GM18498 (cell line): ENCODE measurements at regions not wholly inside any gene's neighbourhood (a gene's known extent, or its start where the extent isn't known, plus 50 kb on each side); places are given as distances from the start of the nearest gene placed in this dataset.
"Not testable (repeated sequence)": the region's sequence is repeated elsewhere in the genome, so short reads cannot be mapped to it uniquely, and the experiment has no call there.

ENCODE experiments used
- ATAC-seq: cut with Tn5 transposase; IDR thresholded peaks from one replicate; pipeline ENCODE4 v1.9.1; 2021; ENCODE audit warnings: mild to moderate bottlenecking, moderate library complexity; ENCODE audit not compliant: unreplicated experiment

DNA sequence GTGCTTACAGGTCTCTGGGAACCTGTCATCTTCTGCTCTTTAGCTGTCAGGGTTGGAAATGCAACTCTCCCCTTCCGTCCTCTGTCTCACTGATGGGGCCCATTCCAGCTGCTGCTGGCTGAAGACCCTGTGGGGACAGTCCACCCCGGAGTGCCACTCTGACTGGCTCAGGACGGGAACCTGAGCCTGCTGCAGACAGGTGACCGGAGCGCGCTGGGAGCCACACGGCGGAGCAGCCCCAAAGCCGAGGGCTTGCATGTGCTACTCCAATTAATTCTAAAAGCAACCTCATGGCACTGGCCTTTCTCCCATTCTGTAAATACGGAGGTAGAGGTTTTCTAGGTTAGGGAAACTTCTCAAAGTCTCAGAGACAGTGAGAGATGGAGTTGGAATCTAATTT is 223.5 kb upstream of the PITRM1 start:
- no peak for ATAC-seq

DNA sequence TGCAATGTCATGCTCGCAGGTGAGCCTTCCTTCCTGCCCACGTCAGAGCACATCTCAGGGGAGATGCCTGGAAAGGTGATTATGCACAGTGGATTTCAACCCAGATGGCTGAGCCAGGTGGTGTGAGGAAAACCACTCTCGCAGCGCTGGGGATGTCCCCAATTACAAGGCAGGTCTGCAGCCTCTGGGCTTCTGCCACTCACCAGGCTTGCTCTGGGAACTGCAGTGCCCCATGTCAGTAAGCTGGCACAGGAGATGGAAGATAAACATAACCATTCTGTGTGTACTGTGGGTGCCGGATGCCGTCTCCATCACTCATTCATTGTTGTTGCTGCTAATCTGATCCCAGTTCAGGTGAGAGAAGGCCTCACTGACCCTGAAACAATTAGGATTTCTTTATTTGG is 222.9 kb upstream of the PITRM1 start:
- ATAC-seq, result no peak

DNA sequence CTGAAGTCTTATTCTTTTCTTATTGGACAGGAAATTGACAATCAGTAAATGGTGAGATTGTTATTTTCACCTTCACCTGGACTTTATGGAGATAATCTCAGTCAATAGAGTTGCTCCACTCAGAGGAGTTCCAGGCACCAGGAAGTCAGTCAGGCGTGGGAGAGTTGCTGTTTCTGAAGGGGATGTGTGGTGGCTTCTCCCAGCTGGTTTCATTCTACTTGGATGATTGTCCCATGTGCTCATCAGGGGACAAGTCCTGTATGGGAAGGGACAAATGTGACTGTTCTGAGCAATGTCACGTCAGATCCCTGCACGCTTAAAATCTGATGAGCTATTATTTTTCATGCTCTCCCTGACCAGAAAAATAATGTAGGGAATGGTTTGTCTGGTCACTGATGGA is 222.5 kb upstream of the PITRM1 start:
- ATAC-seq, result no peak

DNA sequence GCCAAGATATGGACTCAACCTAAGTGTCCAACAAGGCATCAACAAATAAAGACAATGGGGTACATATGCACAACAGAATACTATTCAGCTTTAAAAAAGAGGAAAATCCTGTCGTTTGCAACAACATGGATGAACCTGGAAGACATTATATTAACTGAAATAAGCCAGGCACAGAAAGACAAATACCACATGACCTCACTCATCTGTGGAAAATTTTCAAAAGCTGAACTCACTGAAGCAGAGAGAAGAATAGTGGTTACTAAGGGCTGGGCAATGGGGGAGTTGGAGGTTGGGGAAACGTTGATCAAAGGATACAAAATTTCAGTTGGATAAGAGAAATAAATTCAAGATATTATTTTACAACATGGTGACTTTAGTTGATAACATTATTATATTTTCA is 221.4 kb upstream of the PITRM1 start:
- ATAC-seq, result no peak

DNA sequence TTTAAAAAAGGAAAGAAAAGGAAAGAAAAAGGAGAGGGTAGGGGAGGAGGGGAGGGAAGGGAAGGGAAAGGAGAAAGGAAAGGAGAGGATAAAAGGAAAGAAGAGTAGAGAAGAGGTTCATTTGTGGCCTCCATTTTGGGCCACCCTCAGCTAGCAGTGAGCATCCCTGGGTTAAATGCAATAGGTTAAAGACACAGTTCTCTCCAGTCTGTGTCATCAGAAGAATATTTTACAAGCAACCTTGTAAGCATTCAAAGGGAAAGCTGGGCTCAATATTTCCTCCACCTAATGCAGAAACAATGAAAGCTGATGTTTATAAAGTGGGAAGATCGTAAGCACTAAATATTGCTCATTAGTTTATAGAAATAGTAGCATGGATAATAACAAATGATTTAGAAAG is 219.1 kb upstream of the PITRM1 start:
- no peak for ATAC-seq

DNA sequence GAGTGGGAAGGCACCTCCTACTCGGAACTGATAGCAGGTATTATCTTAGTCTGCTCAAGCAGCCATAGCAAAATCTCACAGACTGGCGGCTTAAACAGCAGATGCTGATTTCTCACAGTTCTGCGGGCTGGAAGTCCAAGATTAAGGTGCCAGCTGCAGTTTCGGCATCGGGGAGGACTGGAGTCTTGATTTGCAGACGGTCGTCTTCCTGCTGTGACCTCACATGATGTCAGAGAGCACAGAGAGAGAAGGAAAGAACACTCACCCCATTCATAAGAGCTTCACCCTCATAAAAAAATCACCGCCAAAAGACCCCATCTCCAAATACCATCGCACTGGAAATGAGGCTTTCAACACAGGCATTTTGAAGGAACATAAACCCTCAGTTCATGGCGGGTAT is 216.5 kb upstream of the PITRM1 start:
- no peak for ATAC-seq

DNA sequence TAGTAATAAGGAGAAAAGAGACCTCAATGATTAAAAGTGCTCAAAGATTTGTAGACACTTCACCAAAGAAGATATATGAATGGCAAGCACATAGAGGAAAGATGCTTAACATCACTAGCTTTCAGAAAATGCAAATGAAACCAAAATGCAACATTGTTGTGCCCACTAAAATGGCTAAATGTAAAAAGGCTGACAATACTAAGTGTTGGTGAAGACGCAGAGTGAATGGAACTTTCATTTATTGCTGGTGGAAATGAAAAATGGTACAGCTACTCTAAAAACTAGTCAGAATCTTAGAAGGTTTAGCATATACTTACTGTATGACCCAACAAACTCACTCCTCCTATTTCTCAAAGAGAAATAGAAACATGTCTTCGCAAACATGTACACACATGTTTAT is 212.9 kb upstream of the PITRM1 start:
- ATAC-seq, result no peak

DNA sequence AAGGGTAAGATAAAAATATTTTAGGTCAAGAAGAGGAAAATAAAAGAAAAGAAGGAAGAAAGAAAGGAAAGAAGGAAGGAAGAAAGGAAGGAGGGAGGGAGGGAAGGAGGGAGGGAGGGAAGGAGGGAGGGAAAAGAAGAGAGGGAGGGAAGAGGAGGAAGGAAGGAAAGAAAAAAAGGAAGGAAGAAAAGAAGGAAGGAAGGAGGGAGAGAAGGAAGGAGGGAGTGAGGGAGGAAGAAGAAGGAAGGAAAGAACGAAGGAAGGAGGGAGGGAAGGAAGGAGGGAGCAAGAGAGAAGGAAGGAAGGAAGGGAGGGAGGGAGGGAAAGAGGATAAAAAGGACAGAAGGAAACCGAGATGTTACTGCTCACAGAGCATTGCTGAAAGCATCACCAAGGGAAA is 209.5 kb upstream of the PITRM1 start:
- no peak for ATAC-seq

DNA sequence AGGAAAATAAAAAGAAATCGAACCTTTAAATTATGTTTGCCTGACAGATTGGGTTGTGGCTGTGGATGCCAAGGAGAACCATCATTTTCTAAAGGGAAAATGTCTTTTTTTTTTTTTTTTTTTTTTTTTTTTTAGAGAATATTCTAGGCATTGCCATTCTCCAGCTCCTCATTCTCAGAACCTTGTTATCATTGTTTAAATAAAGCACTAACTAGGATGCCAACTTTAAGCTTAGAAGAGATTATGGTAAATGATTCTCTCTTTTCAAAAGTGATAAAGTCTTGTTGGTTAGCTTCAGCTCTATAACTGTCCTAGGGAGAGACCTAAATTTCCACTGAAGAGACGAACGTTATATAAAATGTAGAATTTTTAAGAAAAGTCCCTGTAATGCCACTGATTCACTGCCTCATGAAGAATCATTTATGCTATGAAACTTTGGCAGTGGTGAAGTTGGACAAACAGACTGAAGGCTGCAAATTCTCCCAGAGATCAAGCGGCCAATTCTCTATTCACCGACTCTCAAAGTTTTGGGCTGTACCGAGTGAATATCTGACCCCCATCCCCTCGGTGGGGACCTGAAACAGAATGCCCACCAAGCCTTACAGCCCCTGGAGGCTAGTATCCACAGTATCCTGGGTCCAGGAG is 207.9 kb upstream of the PITRM1 start:
- no peak for ATAC-seq

DNA sequence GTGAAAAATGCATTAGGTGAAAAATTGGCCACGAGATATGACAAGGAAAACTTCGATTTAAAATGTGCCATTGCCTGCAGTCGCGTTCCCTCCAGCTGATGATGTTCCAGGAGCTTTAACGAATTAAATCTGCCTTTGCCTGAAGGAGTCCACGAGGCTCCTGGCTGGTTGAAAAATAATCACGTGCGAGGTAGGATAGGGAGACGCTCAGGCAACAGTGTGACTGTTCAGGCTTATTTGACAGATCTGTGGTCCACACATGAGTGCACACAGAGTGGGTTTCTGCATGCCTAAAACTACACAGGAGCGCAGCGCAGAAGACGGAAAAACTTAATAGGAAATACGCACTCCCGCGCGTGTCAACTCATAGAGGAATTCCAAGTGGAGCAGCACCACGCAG is 204.0 kb upstream of the PITRM1 start:
- ATAC-seq, result no peak

DNA sequence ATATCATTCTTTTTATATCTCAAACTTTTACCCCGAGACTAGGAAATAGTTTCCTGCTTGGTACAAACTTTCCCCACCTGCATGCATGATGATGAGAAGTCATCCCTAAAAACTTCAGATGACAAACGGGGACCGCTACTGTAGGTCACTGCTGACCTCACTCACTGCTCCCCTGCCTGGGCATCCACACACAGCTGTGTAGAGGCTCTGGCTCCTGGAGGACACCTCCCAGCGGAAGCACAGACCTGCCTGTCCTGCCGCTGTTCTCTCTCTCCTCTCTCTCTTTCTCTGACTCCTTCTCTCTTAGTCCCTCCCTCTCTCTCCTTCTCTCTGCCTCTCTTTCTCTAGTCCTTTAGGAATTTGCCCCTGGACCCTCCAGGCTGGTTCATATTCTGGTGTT is 202.9 kb upstream of the PITRM1 start:
- no peak for ATAC-seq

DNA sequence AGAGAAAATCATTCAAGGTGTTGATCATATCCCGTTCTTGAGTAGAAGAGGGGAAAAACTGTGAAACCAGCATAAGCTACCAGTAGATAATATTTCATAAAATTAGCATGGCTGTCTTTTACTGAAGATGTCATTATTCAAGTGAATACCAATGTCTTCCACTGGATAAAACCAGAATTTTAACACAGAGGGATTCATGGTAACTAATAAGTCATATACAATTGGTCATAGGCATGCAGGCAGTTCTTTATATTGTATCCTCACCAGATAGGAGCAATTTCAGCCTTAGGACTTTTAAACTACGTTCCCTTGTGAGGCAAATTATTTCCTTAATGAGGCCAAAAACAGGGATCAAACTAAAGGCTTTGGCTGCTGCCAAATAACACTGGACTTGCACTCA is 202.3 kb upstream of the PITRM1 start:
- no peak for ATAC-seq

DNA sequence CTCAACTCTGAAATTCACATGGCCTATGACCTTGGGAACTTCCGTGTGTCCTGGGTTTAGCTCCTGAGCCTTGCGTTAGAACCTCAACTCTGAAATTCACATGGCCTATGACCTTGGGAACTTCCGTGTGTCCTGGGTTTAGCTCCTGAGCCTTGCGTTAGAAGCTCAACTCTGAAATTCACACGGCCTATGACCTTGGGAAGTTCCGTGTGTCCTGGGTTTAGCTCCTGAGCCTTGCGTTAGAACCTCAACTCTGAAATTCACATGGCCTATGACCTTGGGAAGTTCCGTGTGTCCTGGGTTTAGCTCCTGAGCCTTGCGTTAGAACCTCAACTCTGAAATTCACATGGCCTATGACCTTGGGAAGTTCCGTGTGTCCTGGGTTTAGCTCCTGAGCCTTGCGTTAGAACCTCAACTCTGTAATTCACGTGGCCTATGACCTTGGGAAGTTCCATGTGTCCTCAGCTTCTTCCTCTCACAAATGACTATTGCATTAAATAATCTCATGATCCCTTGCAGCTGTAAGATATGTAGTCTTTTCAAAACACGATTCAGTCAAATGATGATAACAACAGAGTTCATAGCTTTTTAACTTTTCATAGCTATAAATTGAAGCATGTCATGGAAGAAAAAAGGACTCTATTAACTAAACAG is 200.9 kb upstream of the PITRM1 start:
- ATAC-seq, result not testable (repeated sequence)

DNA sequence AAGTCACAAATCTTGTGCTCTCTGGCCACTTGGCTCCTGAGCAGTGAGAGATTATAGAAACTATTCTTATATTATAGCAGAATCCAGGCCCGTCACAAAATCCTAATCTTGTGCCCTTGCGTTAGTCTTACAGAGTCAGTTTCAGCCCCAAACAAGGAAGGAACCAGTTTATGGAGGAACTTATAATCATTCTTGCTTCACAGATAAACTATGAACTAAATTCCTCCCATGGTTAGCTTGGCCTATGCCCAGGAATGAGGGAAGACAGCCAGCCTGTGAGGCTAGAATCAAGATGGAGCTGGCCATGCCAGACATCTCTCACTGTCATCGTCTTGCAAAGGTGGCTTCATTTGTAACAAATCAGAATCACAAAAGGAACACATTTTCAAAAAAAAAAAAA is 199.7 kb upstream of the PITRM1 start:
- no peak for ATAC-seq

DNA sequence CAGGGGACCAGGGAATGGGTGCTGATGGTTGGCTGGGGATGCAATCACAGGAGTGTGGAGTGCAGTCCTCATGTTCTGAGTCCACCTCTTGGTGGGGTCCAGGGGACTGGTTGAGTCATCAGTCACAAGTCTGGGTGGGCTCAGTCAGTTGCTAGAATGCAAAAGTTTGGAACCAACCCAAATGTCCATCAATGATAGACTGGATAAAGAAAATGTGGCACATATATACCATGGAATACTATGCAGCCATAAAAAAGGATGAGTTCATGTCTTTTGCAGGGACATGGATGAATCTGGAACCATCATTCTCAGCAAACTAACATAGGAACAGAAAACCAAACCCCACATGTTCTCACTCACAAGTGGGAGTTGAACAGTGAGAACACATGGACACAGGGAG is 199.0 kb upstream of the PITRM1 start:
- not testable (repeated sequence) for ATAC-seq

DNA sequence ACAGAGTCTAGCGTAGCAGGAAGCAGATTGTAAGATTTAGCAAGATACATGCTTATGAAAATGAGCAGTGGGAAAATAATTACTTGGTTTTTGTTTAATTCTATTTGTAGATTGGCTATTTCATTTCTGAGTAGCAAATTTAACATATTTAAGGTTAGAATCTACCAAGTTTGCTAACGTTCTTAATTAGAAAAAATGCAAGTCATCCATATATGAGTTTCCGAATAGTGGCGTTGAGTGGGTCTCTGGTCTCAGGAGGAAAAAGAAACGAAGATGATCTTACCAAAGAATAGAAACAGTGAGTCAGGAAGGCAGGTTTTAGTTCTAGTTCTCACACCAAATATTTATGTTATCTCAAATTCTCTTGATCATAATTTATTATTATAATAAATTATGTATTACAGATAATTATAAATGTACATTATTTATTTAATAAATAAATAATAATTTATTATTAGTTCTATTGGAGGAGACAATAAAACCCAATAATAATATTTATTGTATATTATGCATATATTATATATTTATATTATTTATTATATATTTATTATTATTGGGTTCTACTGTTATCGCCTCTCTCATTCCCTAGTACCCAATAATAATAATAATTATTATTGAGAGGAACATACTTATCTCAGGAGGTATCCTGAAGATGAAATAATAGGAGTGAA is 194.3 kb upstream of the PITRM1 start:
- ATAC-seq, result no peak

DNA sequence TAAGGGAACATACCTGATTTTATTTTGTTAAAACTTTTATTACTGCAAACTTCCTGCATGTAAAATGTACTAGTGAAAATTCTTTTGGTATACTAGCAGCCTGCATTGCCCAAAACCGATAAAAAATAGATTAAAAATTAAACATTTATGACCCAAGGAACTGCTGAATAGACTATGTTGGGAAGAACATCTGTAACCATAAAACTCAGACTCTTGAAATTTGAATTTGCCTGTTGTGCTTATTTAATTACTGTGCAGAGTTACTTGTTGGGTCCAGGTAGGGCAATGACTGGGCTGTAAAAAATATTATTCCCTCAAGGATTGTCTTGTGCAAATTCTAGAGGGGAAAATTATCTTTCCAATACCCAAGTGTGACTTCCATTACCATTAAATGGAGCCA is 193.5 kb upstream of the PITRM1 start:
- ATAC-seq, result no peak

DNA sequence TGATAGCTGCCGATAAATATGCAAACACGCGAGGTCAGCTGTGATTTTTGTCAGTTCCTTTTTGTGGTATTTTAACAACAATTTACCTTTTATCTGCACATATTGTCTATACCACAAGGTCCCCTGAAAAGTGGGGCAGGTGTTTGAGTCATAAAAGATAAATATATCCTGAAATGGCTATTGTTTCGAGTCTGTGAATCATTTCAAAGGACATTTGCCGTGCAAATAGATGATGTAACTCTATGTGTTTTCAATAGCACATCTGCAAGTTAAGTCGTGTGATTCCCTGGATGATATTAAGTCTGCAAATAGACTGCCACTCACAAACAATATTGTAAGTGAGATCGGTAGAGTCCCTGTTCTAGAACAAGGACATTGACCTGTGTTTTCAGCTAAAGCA is 193.0 kb upstream of the PITRM1 start:
- no peak for ATAC-seq

DNA sequence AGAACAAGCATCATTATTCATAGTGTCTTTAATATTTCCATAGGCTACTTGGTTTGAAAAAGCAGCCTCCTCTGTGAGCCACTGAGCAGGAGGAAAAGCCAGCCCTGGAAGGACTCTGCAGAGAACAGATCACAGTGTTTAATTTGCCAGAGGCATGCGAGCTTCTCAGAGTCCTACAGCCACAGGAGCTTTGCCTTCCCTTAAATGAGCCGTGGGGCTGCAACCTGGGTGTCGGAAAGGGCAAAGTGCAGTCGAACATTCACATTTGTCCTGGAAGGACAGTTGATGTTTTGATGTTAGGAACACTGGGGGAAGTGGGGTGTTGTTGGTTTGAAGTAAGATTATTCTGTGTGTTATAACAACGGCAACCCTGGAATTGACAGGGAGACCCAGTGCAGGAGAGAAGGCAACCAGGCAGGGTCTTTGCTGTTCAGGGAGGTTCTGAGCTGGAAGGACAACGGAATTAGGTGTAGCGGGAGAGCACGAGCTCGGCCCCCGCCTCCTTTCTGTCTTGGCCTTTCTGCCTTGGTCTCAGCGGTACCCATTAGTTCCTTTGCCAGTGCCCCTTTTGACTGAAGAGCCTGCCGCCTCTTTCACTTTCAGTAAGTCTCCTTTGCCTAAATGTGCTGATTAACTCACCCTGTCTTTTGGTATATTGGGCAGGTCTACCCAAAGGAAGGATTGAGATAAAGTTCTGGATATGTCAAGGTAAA is 192.3 kb upstream of the PITRM1 start:
- ATAC-seq, result no peak

DNA sequence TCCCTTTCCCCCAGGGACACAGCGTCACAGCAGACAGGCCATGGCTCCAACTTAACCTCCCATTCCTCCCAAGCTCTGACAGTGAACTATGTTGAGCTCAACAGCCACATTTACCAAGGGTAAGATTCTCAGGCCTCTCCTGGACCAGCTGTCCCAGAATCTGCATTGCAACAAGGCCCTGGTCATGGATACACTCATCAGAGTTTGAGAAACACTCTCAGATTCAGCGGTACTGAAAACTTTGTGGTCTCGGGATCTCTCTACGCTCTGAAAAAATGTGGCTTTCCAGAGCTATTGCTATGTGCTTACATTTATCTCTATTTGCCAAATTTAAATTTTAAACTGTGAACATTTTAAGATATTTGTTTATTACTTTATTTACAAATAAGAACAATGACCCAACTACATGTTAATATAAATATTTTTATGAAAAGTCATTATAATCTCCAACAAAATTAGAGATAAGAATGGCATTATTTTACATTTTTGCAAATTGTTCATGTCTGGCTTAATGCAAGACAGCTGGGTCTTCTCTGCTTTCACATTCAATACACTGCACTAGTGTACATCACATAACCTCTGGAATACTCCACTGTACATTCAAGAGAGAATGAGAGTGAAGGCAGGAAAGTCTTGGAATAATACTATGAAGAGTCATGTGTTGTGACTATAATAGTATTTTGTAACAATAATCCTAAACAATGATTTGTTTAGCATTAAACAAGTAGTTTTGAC is 190.9 kb upstream of the PITRM1 start:
- no peak for ATAC-seq

DNA sequence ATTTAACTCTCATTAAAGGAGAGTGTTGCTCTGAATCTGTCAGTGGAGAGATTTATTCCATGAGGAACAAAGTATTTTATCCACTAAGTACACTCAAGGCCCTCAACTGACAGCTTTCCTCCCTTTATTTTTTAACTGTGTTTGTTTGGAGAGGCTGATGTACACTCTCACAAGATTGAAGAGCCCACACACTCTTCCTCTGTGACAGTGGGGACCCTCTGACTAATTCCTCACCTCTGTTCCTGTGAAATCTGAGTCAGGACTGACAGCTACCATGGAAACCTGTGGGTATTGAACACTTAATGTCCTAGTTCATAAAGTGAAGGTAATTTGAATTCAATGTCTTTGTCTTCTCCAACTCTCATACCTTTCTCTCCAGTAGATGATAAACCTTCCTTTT is 189.8 kb upstream of the PITRM1 start:
- ATAC-seq, result no peak
